ENCODE measurements at regions not wholly inside any gene's neighbourhood (a gene's known extent, or its start where the extent isn't known, plus 50 kb on each side); places are given as distances from the start of the nearest gene placed in this dataset.

GRCh38 chr5:68504306-68504705, 288.8 kb downstream of the PIK3R1 start:
- Mint-ChIP-seq H3K36me3 (no peaks in the 10 kb centered on the region), H3K27ac (no peak overlapping the region), H3K9me3 (peaks cover 3 to 5% of the 10 kb centered on the region in 2 donors)
- ATAC-seq (no peak), DNase-seq (ENCODE audit: low spot score in 2 of 2) (no peak)

GRCh38 chr5:68505917-68506860, 290.6 kb downstream of the PIK3R1 start:
- H3K36me3 Mint-ChIP-seq, result no peaks in the 10 kb centered on the region
- DNase-seq (ENCODE audit: low spot score in 2 of 2) (no peak), ATAC-seq (no peak)

GRCh38 chr5:68515514-68515913, 300.0 kb downstream of the PIK3R1 start:
- ATAC-seq (no peak), DNase-seq (ENCODE audit: low spot score in 2 of 2) (no peak)
- Mint-ChIP-seq H3K36me3 (no peaks in the 10 kb centered on the region), H3K27ac (no peak overlapping the region), H3K9me3 (no peaks in the 10 kb centered on the region)

More at GRCh38 chr5:68505917-68506860, 290.6 kb downstream of the PIK3R1 start:
- H3K9me3 Mint-ChIP-seq, result peaks cover 0 to 3% of the 10 kb centered on the region in 2 donors
- no peak overlapping the region for H3K27ac Mint-ChIP-seq

GRCh38 chr5:68518286-68518685, 302.7 kb downstream of the PIK3R1 start:
- no peak overlapping the region for H3K27ac Mint-ChIP-seq
- no peaks in the 10 kb centered on the region for H3K36me3 Mint-ChIP-seq
- H3K9me3 Mint-ChIP-seq, result no peaks in the 10 kb centered on the region
- DNase-seq (ENCODE audit: low spot score in 2 of 2) (no peak), ATAC-seq (no peak)

- no peaks in the 10 kb centered on the region for H3K9me3 Mint-ChIP-seq
- no peak for ATAC-seq
- H3K36me3 Mint-ChIP-seq, result no peaks in the 10 kb centered on the region
- no peak for DNase-seq (ENCODE audit: low spot score in 2 of 2)
- no peak overlapping the region for H3K27ac Mint-ChIP-seq
These were observed 303.6 kb downstream of the PIK3R1 start for GRCh38 chr5:68519143-68519542.

- Mint-ChIP-seq H3K36me3 (no peaks in the 10 kb centered on the region), H3K9me3 (no peaks in the 10 kb centered on the region), H3K27ac (no peak overlapping the region)
- ATAC-seq (no peak), DNase-seq (ENCODE audit: low spot score in 2 of 2) (no peak)
These were observed 306.2 kb downstream of the PIK3R1 start for GRCh38 chr5:68521776-68522175.

GRCh38 chr5:68522863-68523262, 307.3 kb downstream of the PIK3R1 start:
- Mint-ChIP-seq H3K27ac (no peak overlapping the region), H3K9me3 (peaks cover under 1% of the 10 kb centered on the region in 2 donors), H3K36me3 (no peaks in the 10 kb centered on the region)
- ATAC-seq, result no peak
- no peak for DNase-seq (ENCODE audit: low spot score in 2 of 2)

- H3K36me3 Mint-ChIP-seq, result no peaks in the 10 kb centered on the region
These were observed 313.3 kb downstream of the PIK3R1 start for GRCh38 chr5:68528821-68529273.

GRCh38 chr5:68529581-68529980, 314.0 kb downstream of the PIK3R1 start:
- DNase-seq (ENCODE audit: low spot score in 2 of 2) (no peak), ATAC-seq (no peak)
- Mint-ChIP-seq H3K27ac (no peak overlapping the region), H3K9me3 (peaks cover 4 to 5% of the 10 kb centered on the region in 2 donors), H3K36me3 (no peaks in the 10 kb centered on the region)

More at GRCh38 chr5:68528821-68529273, 313.3 kb downstream of the PIK3R1 start:
- ATAC-seq, result no peak
- DNase-seq (ENCODE audit: low spot score in 2 of 2), result no peak
- peaks cover 4 to 5% of the 10 kb centered on the region in 2 donors for H3K9me3 Mint-ChIP-seq
- no peak overlapping the region for H3K27ac Mint-ChIP-seq

GRCh38 chr5:68531970-68532369, 316.4 kb downstream of the PIK3R1 start:
- H3K27ac Mint-ChIP-seq, result no peak overlapping the region
- H3K36me3 Mint-ChIP-seq, result no peaks in the 10 kb centered on the region
- DNase-seq (ENCODE audit: low spot score in 2 of 2) (no peak), ATAC-seq (no peak)
- peaks cover 4 to 5% of the 10 kb centered on the region in 2 donors for H3K9me3 Mint-ChIP-seq

- peaks cover 2% of the 10 kb centered on the region in 2 donors for H3K9me3 Mint-ChIP-seq
- H3K36me3 Mint-ChIP-seq, result no peaks in the 10 kb centered on the region
- ATAC-seq, result no peak
- H3K27ac Mint-ChIP-seq, result no peak overlapping the region
- no peak for DNase-seq (ENCODE audit: low spot score in 2 of 2)
These were observed 317.5 kb downstream of the PIK3R1 start for GRCh38 chr5:68533051-68533450.

GRCh38 chr5:68533571-68534084, 318.1 kb downstream of the PIK3R1 start:
- no peaks in the 10 kb centered on the region for H3K36me3 Mint-ChIP-seq
- H3K27ac Mint-ChIP-seq, result no peak overlapping the region
- ATAC-seq (no peak), DNase-seq (ENCODE audit: low spot score in 2 of 2) (no peak)
- H3K9me3 Mint-ChIP-seq, result no peaks in the 10 kb centered on the region

GRCh38 chr5:68534131-68534940, 318.8 kb downstream of the PIK3R1 start:
- ATAC-seq (no peak), DNase-seq (ENCODE audit: low spot score in 2 of 2) (no peak)
- no peaks in the 10 kb centered on the region for H3K9me3 Mint-ChIP-seq
- H3K36me3 Mint-ChIP-seq, result no peaks in the 10 kb centered on the region
- no peak overlapping the region for H3K27ac Mint-ChIP-seq

GRCh38 chr5:68534956-68535520, 319.5 kb downstream of the PIK3R1 start:
- Mint-ChIP-seq H3K27ac (no peak overlapping the region), H3K9me3 (no peaks in the 10 kb centered on the region), H3K36me3 (no peaks in the 10 kb centered on the region)
- no peak for ATAC-seq
- no peak for DNase-seq (ENCODE audit: low spot score in 2 of 2)

GRCh38 chr5:68538814-68539420, 323.4 kb downstream of the PIK3R1 start:
- no peak for ATAC-seq
- no peak for DNase-seq (ENCODE audit: low spot score in 2 of 2)
- Mint-ChIP-seq H3K27ac (peak overlapping the region in 1 of 2 donors; percentile 62), H3K9me3 (no peaks in the 10 kb centered on the region), H3K36me3 (no peaks in the 10 kb centered on the region)

GRCh38 chr5:68540798-68541590, 325.4 kb downstream of the PIK3R1 start:
- ATAC-seq (no peak), DNase-seq (ENCODE audit: low spot score in 2 of 2) (no peak)
- H3K36me3 Mint-ChIP-seq, result no peaks in the 10 kb centered on the region
- no peak overlapping the region for H3K27ac Mint-ChIP-seq
- H3K9me3 Mint-ChIP-seq, result no peaks in the 10 kb centered on the region

Data from activated naive CD4-positive, alpha-beta T cell treated with anti-CD3 and anti-CD28 coated beads, Interleukin-2, amount 50 U/mL, for 72 hours (primary cell).